ENCODE measurements at regions not wholly inside any gene's neighbourhood (a gene's known extent, or its start where the extent isn't known, plus 50 kb on each side); places are given as distances from the start of the nearest gene placed in this dataset.
"Not testable (repeated sequence)": the region's sequence is repeated elsewhere in the genome, so short reads cannot be mapped to it uniquely, and the experiment has no call there.

- Histone ChIP-seq H3K4me1 (no peaks in the 10 kb centered on the region), H3K27me3 (no peaks in the 10 kb centered on the region), H3K4me3 (replicated peaks in 1 of 3) (no peak overlapping the region), H3K36me3 (no peaks in the 10 kb centered on the region), H3K27ac (no peak overlapping the region), H3K9me3 (no peaks in the 10 kb centered on the region)
- DNase-seq = no peak
- TF ChIP-seq POLR2A (IDR thresholded peaks at IDR 0.05) (no peak), CTCF (IDR thresholded peaks at IDR 0.05) (no peak)
- intact Hi-C loops (cut with DNase I) = no loop called here
- WGBS, 2 donors = 71 to 87% methylated on average over 3 of the region's 3 CpGs
Observed at GRCh38 chr7:138395763-138396162, 64.3 kb upstream of the TRIM24 start.

DNA sequence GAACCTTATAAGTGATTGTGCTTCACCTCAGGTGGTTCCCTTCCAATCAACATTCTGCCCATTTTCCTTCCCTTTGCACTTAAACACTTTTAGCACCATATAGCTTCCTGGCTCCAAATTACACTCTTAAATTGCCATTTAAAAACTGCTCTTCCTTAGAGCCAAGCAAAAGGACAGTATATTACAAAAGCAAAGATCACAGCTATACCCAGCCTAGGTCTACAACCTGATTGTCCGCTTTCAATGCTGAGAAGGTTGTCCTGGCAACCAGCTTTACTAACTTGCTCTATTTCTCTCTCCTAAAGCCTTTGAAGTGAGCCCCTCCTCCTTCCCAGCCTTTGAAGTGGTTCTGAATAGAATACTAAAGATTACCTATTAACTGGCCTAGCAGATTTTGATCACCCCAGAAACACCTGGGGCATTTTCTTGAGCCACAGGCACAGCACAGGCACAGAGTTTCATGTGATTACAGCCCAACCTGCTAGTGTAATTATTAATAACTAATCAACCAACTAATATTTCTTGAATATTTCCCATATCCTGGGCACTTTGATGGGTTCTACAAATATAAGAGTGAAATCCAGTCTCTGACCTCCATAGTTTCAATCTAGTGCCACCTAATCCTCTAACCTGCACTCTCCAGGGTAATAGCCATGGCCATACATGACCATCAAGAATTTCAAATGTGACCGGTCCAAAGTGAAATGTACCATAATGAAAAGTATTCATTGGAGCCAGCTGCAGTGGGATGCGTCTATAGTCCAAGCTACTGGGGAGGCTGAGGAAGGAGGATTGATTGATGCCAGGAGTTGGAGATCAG is 63.6 kb upstream of the TRIM24 start:
- no peaks in the 10 kb centered on the region for H3K9me3 ChIP-seq
- 82 to 85% methylated on average over 3 of the region's 3 CpGs for WGBS, 2 donors

GRCh38 chr7:138397071-138397433 is 63.0 kb upstream of the TRIM24 start:
- H3K9me3 ChIP-seq; DNase-seq; H3K27ac ChIP-seq; intact Hi-C loops (cut with DNase I); H3K27me3 ChIP-seq; H3K4me1 ChIP-seq; H3K36me3 ChIP-seq; H3K4me3 ChIP-seq (replicated peaks in 1 of 3): not testable (repeated sequence)
- 98% methylated on average over 3 of the region's 3 CpGs for WGBS, 2 donors

More for the DNA sequence above, 63.6 kb upstream of the TRIM24 start:
- no peak for DNase-seq
- no peak overlapping the region for H3K27ac ChIP-seq
- intact Hi-C loops (cut with DNase I) = no loop called here
- H3K4me1 ChIP-seq = no peaks in the 10 kb centered on the region
- no peaks in the 10 kb centered on the region for H3K27me3 ChIP-seq
- no peak overlapping the region for H3K4me3 ChIP-seq (replicated peaks in 1 of 3)
- no peaks in the 10 kb centered on the region for H3K36me3 ChIP-seq
- TF ChIP-seq POLR2A (IDR thresholded peaks at IDR 0.05) = no peak
- no peak for TF ChIP-seq CTCF (IDR thresholded peaks at IDR 0.05)

- WGBS, 2 donors = 92 to 100% methylated on average over 1 of the region's 1 CpG
- Histone ChIP-seq H3K27ac (no peak overlapping the region), H3K9me3 (no peaks in the 10 kb centered on the region), H3K27me3 (no peaks in the 10 kb centered on the region), H3K4me3 (replicated peaks in 1 of 3) (no peak overlapping the region), H3K36me3 (no peaks in the 10 kb centered on the region), H3K4me1 (no peaks in the 10 kb centered on the region)
- DNase-seq = no peak
- no peak for TF ChIP-seq CTCF (IDR thresholded peaks at IDR 0.05)
- TF ChIP-seq POLR2A (IDR thresholded peaks at IDR 0.05) = no peak
- intact Hi-C loops (cut with DNase I) = no loop called here
Observed at GRCh38 chr7:138398857-138399256, 61.2 kb upstream of the TRIM24 start.

- intact Hi-C loops (cut with DNase I) = no loop called here
- Histone ChIP-seq H3K4me3 (replicated peaks in 1 of 3) (no peak overlapping the region), H3K27me3 (no peaks in the 10 kb centered on the region), H3K9me3 (no peaks in the 10 kb centered on the region), H3K4me1 (no peaks in the 10 kb centered on the region), H3K27ac (no peak overlapping the region), H3K36me3 (no peaks in the 10 kb centered on the region)
- TF ChIP-seq CTCF (IDR thresholded peaks at IDR 0.05) (no peak), POLR2A (IDR thresholded peaks at IDR 0.05) (no peak)
- 76 to 78% methylated on average over 6 of the region's 6 CpGs for WGBS, 2 donors
- DNase-seq = no peak
Observed at GRCh38 chr7:138400400-138400886, 59.6 kb upstream of the TRIM24 start.
